WTC11 (cell line): ENCODE measurements at regions not wholly inside any gene's neighbourhood (a gene's known extent, or its start where the extent isn't known, plus 50 kb on each side); places are given as distances from the start of the nearest gene placed in this dataset.

ENCODE experiments used
- ATAC-seq: fragments of 200-7000 bp; cut with Tn5 transposase; 2 replicates; pipeline ENCODE4 v1.10.0; 2021; ENCODE audit warnings: mild to moderate bottlenecking, moderate library complexity
- CTCF ChIA-PET: fragments of 300-600 bp; sonication (Branson Sonifier 250); formaldehyde crosslinking; loops from one replicate; lab custom pipeline; 2021; ENCODE audit warnings: antibody characterized with exemption; lab: Charles Lee
- POLR2A ChIA-PET: fragments of 350-600 bp; sonication (Branson Sonifier 250); formaldehyde crosslinking; loops from one replicate; lab custom pipeline; 2021; ENCODE audit warnings: antibody characterized with exemption; lab: Charles Lee
- DNase-seq: peaks from one replicate; pipeline ENCODE4 v3.0.0; 2021; ENCODE audit warnings: low spot score
- H3K27ac Mint-ChIP-seq: 2 replicates; pipeline ENCODE4 v1.8.0; 2021; ENCODE audit warnings: mixed read lengths
- H3K27me3 Mint-ChIP-seq: 2 replicates; pipeline ENCODE4 v1.8.0; 2021; ENCODE audit warnings: low read depth, mild to moderate bottlenecking, moderate library complexity, mixed read lengths
- H3K36me3 Mint-ChIP-seq: 2 replicates; pipeline ENCODE4 v1.8.0; 2021; ENCODE audit warnings: mixed read lengths
- H3K4me1 Mint-ChIP-seq: 2 replicates; pipeline ENCODE4 v1.8.0; 2022; ENCODE audit warnings: mixed read lengths
- H3K4me3 Mint-ChIP-seq: 2 replicates; pipeline ENCODE4 v1.8.0; 2021; ENCODE audit warnings: mild to moderate bottlenecking, moderate library complexity, mixed read lengths
- H3K9me3 Mint-ChIP-seq: 2 replicates; pipeline ENCODE4 v1.8.0; 2021; ENCODE audit warnings: mixed read lengths
- AFF4 ChIP-seq: sonication (generic); formaldehyde crosslinking; IDR thresholded peaks from 2 replicates; pipeline ENCODE4 v1.8.1; 2023; ENCODE audit warnings: mild to moderate bottlenecking, missing genetic modification reagents, borderline replicate concordance
- ATF1 ChIP-seq: sonication (generic); formaldehyde crosslinking; IDR thresholded peaks from 2 replicates; pipeline ENCODE4 v1.8.1; 2023; ENCODE audit warnings: mild to moderate bottlenecking, moderate library complexity, missing genetic modification reagents
- ATF3 ChIP-seq: sonication (generic); formaldehyde crosslinking; conservative IDR thresholded peaks from 2 replicates; pipeline ENCODE4 v1.8.1; 2022; ENCODE audit warnings: mild to moderate bottlenecking, missing genetic modification reagents
- ATF6 ChIP-seq: sonication (generic); formaldehyde crosslinking; IDR thresholded peaks from 2 replicates; pipeline ENCODE4 v1.8.1; 2023; ENCODE audit warnings: mild to moderate bottlenecking, missing genetic modification reagents
- CREB1 ChIP-seq: sonication (generic); formaldehyde crosslinking; IDR thresholded peaks from 2 replicates; pipeline ENCODE4 v1.8.0; 2023; ENCODE audit warnings: mild to moderate bottlenecking, missing genetic modification reagents
- E2F1 ChIP-seq: sonication (generic); formaldehyde crosslinking; IDR thresholded peaks from 2 replicates; pipeline ENCODE4 v1.8.0; 2022; ENCODE audit warnings: mild to moderate bottlenecking, missing genetic modification reagents
- E2F4 ChIP-seq: sonication (generic); formaldehyde crosslinking; IDR thresholded peaks from 2 replicates; pipeline ENCODE4 v1.8.1; 2022; ENCODE audit warnings: low read depth, mild to moderate bottlenecking, moderate library complexity, missing genetic modification reagents, borderline replicate concordance
- ESRRA ChIP-seq: sonication (generic); formaldehyde crosslinking; IDR thresholded peaks from 2 replicates; pipeline ENCODE4 v1.8.1; 2022; ENCODE audit warnings: mild to moderate bottlenecking, missing genetic modification reagents, borderline replicate concordance
- FOXK1 ChIP-seq: sonication (generic); formaldehyde crosslinking; IDR thresholded peaks from 2 replicates; pipeline ENCODE4 v1.8.0; 2022; ENCODE audit warnings: mild to moderate bottlenecking, moderate library complexity, missing genetic modification reagents
- HMGA2 ChIP-seq: fragments of 250-450 bp; sonication (Bioruptor Pico); IDR thresholded peaks from 2 replicates; pipeline ENCODE4 v1.4.0; 2021; ENCODE audit warnings: mild to moderate bottlenecking, moderate library complexity
- JAZF1 ChIP-seq: fragments of 250-450 bp; sonication (Bioruptor Pico); IDR thresholded peaks from 2 replicates; pipeline ENCODE4 v1.9.0; 2021; ENCODE audit warnings: moderate library complexity, mild to moderate bottlenecking, inconsistent platforms
- JUN ChIP-seq: sonication (generic); formaldehyde crosslinking; IDR thresholded peaks from 2 replicates; pipeline ENCODE4 v1.8.0; 2023; ENCODE audit warnings: mild to moderate bottlenecking, missing genetic modification reagents
- MXD4 ChIP-seq: fragments of 250-450 bp; sonication (Bioruptor Pico); IDR thresholded peaks from 2 replicates; pipeline ENCODE4 v1.8.0; 2021; ENCODE audit warnings: mild to moderate bottlenecking, moderate library complexity, borderline replicate concordance
- NFATC4 ChIP-seq: fragments of 250-450 bp; sonication (Bioruptor Pico); IDR thresholded peaks from 2 replicates; pipeline ENCODE4 v1.9.0; 2021; ENCODE audit warnings: mild to moderate bottlenecking
- NR3C1 ChIP-seq: sonication (generic); formaldehyde crosslinking; conservative IDR thresholded peaks from 2 replicates; pipeline ENCODE4 v1.8.1; 2023; ENCODE audit warnings: low read depth, mild to moderate bottlenecking, missing genetic modification reagents
- OVOL2 ChIP-seq: fragments of 250-450 bp; sonication (Bioruptor Pico); IDR thresholded peaks from 2 replicates; pipeline ENCODE4 v1.9.0; 2021; ENCODE audit warnings: mild to moderate bottlenecking, borderline replicate concordance
- SP1 ChIP-seq: sonication (generic); formaldehyde crosslinking; conservative IDR thresholded peaks from 2 replicates; pipeline ENCODE4 v1.8.1; 2022; ENCODE audit warnings: missing genetic modification reagents
- TCF7 ChIP-seq: sonication (generic); formaldehyde crosslinking; IDR thresholded peaks from 2 replicates; pipeline ENCODE4 v1.8.0; 2022; ENCODE audit warnings: mild to moderate bottlenecking, low read depth, missing genetic modification reagents, moderate library complexity
- TEAD1 ChIP-seq: sonication (generic); formaldehyde crosslinking; IDR thresholded peaks from 2 replicates; pipeline ENCODE4 v1.8.0; 2022; ENCODE audit warnings: mild to moderate bottlenecking, missing genetic modification reagents
- ZBTB21 ChIP-seq: sonication (generic); formaldehyde crosslinking; IDR thresholded peaks from 2 replicates; pipeline ENCODE4 v1.8.1; 2023; ENCODE audit warnings: mild to moderate bottlenecking, missing genetic modification reagents, borderline replicate concordance

GRCh38 chrX:124548571-124548970 is 202.2 kb downstream of the SH2D1A start (continued):
- no peak for TF ChIP-seq ATF6 (CRISPR knock-in tag)
- TF ChIP-seq ATF1 (CRISPR knock-in tag): no peak
- no peak for TF ChIP-seq FOXK1 (CRISPR knock-in tag)
- TF ChIP-seq MXD4: no peak
- TF ChIP-seq TCF7 (CRISPR knock-in tag): no peak
- TF ChIP-seq, all 79 proteins: peak for 0

- ATAC-seq (no peak), DNase-seq (no peak)
- Mint-ChIP-seq H3K27ac (no peak overlapping the region), H3K36me3 (no peaks in the 10 kb centered on the region), H3K9me3 (no peaks in the 10 kb centered on the region), H3K27me3 (no peaks in the 10 kb centered on the region), H3K4me3 (no peak overlapping the region), H3K4me1 (0 out of 2 replicates have a peak, but pooled peaks cover 3% of the 10 kb centered on the region)
- TF ChIP-seq AFF4 (CRISPR knock-in tag) (no peak), JAZF1 (CRISPR knock-in tag) (no peak), CREB1 (no peak)
- CTCF ChIA-PET: no interaction called here
- POLR2A ChIA-PET: no interaction called here
These were observed 208.8 kb downstream of the SH2D1A start for GRCh38 chrX:124555036-124555595.

GRCh38 chrX:124557976-124558375 is 211.6 kb downstream of the SH2D1A start:
- no peak overlapping the region for H3K4me3 Mint-ChIP-seq
- ChIA-PET POLR2A (no interaction called here), CTCF (no interaction called here)
- no peaks in the 10 kb centered on the region for H3K36me3 Mint-ChIP-seq
- DNase-seq (no peak), ATAC-seq (no peak)
- no peak overlapping the region for H3K27ac Mint-ChIP-seq
- H3K4me1 Mint-ChIP-seq: 0 out of 2 replicates have a peak, but pooled peaks cover 3% of the 10 kb centered on the region
- no peaks in the 10 kb centered on the region for H3K9me3 Mint-ChIP-seq
- no peaks in the 10 kb centered on the region for H3K27me3 Mint-ChIP-seq
- TF ChIP-seq TEAD1 (CRISPR knock-in tag): no peak
- no peak for TF ChIP-seq AFF4 (CRISPR knock-in tag)
- TF ChIP-seq NFATC4 (CRISPR knock-in tag): no peak
- no peak for TF ChIP-seq E2F1 (CRISPR knock-in tag)
- no peak for TF ChIP-seq JUN
- no peak for TF ChIP-seq SP1 (CRISPR knock-in tag)
- no peak for TF ChIP-seq CREB1
- no peak for TF ChIP-seq NR3C1 (CRISPR knock-in tag)
- no peak for TF ChIP-seq JAZF1 (CRISPR knock-in tag)
- no peak for TF ChIP-seq ZBTB21 (CRISPR knock-in tag)
- TF ChIP-seq ATF3 (CRISPR knock-in tag): no peak
- no peak for TF ChIP-seq OVOL2 (CRISPR knock-in tag)
- TF ChIP-seq HMGA2 (CRISPR knock-in tag): no peak
- TF ChIP-seq E2F4: no peak
- TF ChIP-seq ESRRA: no peak
